PC-3 (cell line): ENCODE measurements at regions not wholly inside any gene's neighbourhood (a gene's known extent, or its start where the extent isn't known, plus 50 kb on each side); places are given as distances from the start of the nearest gene placed in this dataset.
A peak's percentile ranks its signal among the peaks of the same experiment; 100 is the strongest.

ENCODE experiments used
- ATAC-seq: fragments of 200-7000 bp; cut with Tn5 transposase; 2 replicates; pipeline ENCODE4 v1.9.1; 2020; ENCODE audit warnings: mild to moderate bottlenecking, moderate library complexity
- BruUV-seq: library from RNA; stranded (reverse); fragments of 400-500 nt; replicated peaks from 2 replicates; lab custom pipeline; 2021; lab: Mats Ljungman, UMichigan
- CTCF ChIA-PET: fragments of 300-600 bp; sonication (Branson Sonifier 250); formaldehyde crosslinking; loops from one replicate; lab custom pipeline; 2022; ENCODE audit warnings: antibody characterized with exemption; lab: Charles Lee
- POLR2A ChIA-PET: fragments of 300-600 bp; sonication (Branson Sonifier 250); formaldehyde crosslinking; loops from one replicate; lab custom pipeline; 2022; ENCODE audit warnings: antibody characterized with exemption; ENCODE audit not compliant: unreplicated experiment; lab: Charles Lee
- DNase-seq: peaks from one replicate; pipeline ENCODE4 v3.0.0-alpha.2; 2015
- H2AFZ ChIP-seq: fragments of 300-600 bp; sonication (generic); 2 replicates; pipeline ENCODE4 v1.6.0; 2016; ENCODE audit warnings: antibody characterized with exemption, low read length
- H3F3A ChIP-seq: fragments of 300-600 bp; sonication (generic); one replicate; pipeline ENCODE4 v1.6.0; 2017; ENCODE audit warnings: antibody characterized with exemption, low read length, control low read depth, mild to moderate bottlenecking; ENCODE audit not compliant: unreplicated experiment
- H3K27ac ChIP-seq: fragments of 300-600 bp; sonication (generic); 2 replicates; pipeline ENCODE4 v1.5.1; 2016; ENCODE audit warnings: mild to moderate bottlenecking, low read length
- H3K27me3 ChIP-seq: fragments of 300-600 bp; sonication (generic); 2 replicates; pipeline ENCODE4 v1.6.1; 2016; ENCODE audit warnings: low read length, mixed read lengths
- H3K36me3 ChIP-seq: fragments of 300-600 bp; sonication (generic); 2 replicates; pipeline ENCODE4 v1.6.1; 2016; ENCODE audit warnings: low read depth, mixed run types, low read length, mixed read lengths
- H3K4me1 ChIP-seq: fragments of 300-600 bp; sonication (generic); 2 replicates; pipeline ENCODE4 v1.5.1; 2016; ENCODE audit warnings: low read length; ENCODE audit not compliant: insufficient read depth
- H3K4me2 ChIP-seq: fragments of 300-600 bp; sonication (generic); 2 replicates; pipeline ENCODE4 v1.6.0; 2016; ENCODE audit warnings: low read length
- H3K4me3 ChIP-seq: fragments of 300-600 bp; sonication (generic); 2 replicates; pipeline ENCODE4 v1.5.1; 2016; ENCODE audit warnings: mild to moderate bottlenecking, low read length, mixed read lengths
- H3K79me2 ChIP-seq: fragments of 300-600 bp; sonication (generic); 2 replicates; pipeline ENCODE4 v1.6.1; 2017; ENCODE audit warnings: low read length, mixed read lengths
- H3K9ac ChIP-seq: fragments of 300-600 bp; sonication (generic); 2 replicates; pipeline ENCODE4 v1.6.0; 2016; ENCODE audit warnings: mild to moderate bottlenecking, low read length
- H3K9me2 ChIP-seq: fragments of 300-600 bp; sonication (generic); replicated peaks from 2 replicates; pipeline ENCODE4 v1.6.1; 2016; ENCODE audit warnings: mixed run types, low read length, mixed read lengths
- H3K9me3 ChIP-seq: fragments of 300-600 bp; sonication (generic); 2 replicates; pipeline ENCODE4 v1.6.1; 2016; ENCODE audit warnings: low read length, mixed read lengths
- H4K20me1 ChIP-seq: fragments of 300-600 bp; sonication (generic); 2 replicates; pipeline ENCODE4 v1.6.1; 2016; ENCODE audit warnings: low read length, mixed read lengths
- EZH2 ChIP-seq: fragments of 300-600 bp; sonication (generic); IDR thresholded peaks from one replicate; pipeline ENCODE4 v1.6.1; 2017; ENCODE audit warnings: antibody characterized with exemption, mild to moderate bottlenecking, low read length; ENCODE audit not compliant: unreplicated experiment
- EZH2phosphoT487 ChIP-seq: fragments of 300-600 bp; sonication (generic); IDR thresholded peaks from 2 replicates; pipeline ENCODE4 v1.6.1; 2018; ENCODE audit warnings: mild to moderate bottlenecking, antibody characterized with exemption, low read length, borderline replicate concordance
- intact Hi-C: fragments of 100-400 bp; cut with micrococcal nuclease; formaldehyde crosslinking; loops from 2 replicates; pipeline ENCODE4 v1.9.0; 2023
- TF ChIP-seq, protein P1 (sequence below): fragments of 300-600 bp; sonication (generic); conservative IDR thresholded peaks from 2 replicates; pipeline ENCODE4 v1.5.1; 2017; ENCODE audit warnings: antibody characterized with exemption, low read depth, mild to moderate bottlenecking, low read length

DNA sequence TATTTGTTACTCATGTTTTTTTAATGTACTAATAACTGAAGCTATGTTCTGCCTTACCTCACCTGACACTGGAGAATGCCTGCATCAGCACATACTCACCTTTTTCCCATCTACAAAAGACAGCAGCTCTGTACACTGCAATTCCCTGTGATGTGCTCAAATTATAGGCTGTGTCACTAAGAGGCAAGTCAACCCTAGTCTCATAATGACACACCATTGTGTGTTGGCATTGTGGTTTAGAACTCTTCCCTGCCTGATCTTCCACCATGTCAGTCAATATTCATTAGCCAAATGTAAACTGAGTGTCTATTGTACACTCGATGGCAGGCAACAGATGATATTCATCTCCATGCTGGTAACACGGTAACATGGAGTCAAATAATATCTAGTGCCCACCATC lies 332.1 kb upstream of the TCF4 start:
- Histone ChIP-seq H3K4me2 (no peak overlapping the region), H3K27me3 (no peaks in the 10 kb centered on the region), H3K27ac (no peak overlapping the region), H3K9me3 (no peaks in the 10 kb centered on the region), H3K4me1 (no peaks in the 10 kb centered on the region), H3K9ac (no peak overlapping the region), H3K9me2 (no peaks in the 10 kb centered on the region), H4K20me1 (no peaks in the 10 kb centered on the region), H3K79me2 (no peaks in the 10 kb centered on the region), H3K36me3 (no peaks in the 10 kb centered on the region), H3K4me3 (no peak overlapping the region), H2AFZ (no peak overlapping the region), H3F3A (no peaks in the 10 kb centered on the region)
- ChIA-PET POLR2A (no interaction called here), CTCF (no interaction called here)
- BruUV-seq = no TSS peak
- intact Hi-C loops = no loop called here
- ATAC-seq (no peak), DNase-seq (peak; percentile 10)
- TF ChIP-seq, protein P1, sequence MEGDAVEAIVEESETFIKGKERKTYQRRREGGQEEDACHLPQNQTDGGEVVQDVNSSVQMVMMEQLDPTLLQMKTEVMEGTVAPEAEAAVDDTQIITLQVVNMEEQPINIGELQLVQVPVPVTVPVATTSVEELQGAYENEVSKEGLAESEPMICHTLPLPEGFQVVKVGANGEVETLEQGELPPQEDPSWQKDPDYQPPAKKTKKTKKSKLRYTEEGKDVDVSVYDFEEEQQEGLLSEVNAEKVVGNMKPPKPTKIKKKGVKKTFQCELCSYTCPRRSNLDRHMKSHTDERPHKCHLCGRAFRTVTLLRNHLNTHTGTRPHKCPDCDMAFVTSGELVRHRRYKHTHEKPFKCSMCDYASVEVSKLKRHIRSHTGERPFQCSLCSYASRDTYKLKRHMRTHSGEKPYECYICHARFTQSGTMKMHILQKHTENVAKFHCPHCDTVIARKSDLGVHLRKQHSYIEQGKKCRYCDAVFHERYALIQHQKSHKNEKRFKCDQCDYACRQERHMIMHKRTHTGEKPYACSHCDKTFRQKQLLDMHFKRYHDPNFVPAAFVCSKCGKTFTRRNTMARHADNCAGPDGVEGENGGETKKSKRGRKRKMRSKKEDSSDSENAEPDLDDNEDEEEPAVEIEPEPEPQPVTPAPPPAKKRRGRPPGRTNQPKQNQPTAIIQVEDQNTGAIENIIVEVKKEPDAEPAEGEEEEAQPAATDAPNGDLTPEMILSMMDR = no peak
- TF ChIP-seq EZH2 (no peak), EZH2phosphoT487 (no peak)

DNA sequence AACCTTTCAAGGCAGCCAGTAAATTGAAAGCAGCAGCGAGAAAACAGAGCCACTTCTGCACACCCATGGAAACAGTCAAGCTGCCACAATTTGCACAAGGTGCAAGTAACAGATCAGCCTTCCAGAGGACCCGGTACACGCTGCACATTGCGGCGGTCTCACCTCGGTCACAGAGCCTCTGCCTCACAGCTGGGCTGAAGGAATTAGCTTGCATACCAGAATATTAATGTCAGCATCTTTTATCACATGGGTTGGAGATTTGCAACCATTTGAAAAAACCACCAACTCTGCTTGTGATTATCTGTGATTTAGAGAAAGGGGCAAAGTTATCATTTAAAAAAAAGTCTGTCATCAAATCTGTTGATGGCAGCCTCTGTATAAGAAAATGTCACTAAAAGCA lies 330.5 kb upstream of the TCF4 start:
- Histone ChIP-seq H3K9ac (no peak overlapping the region), H3K4me3 (no peak overlapping the region), H3K9me2 (no peaks in the 10 kb centered on the region), H3K9me3 (no peaks in the 10 kb centered on the region), H3K4me2 (no peak overlapping the region), H3K27ac (no peak overlapping the region), H3K27me3 (no peaks in the 10 kb centered on the region), H4K20me1 (no peaks in the 10 kb centered on the region), H3K4me1 (no peaks in the 10 kb centered on the region), H2AFZ (no peak overlapping the region), H3K79me2 (no peaks in the 10 kb centered on the region), H3K36me3 (no peaks in the 10 kb centered on the region), H3F3A (no peaks in the 10 kb centered on the region)
- ChIA-PET POLR2A (no interaction called here), CTCF (no interaction called here)
- TF ChIP-seq, protein P1 = no peak
- TF ChIP-seq EZH2 = no peak
- TF ChIP-seq EZH2phosphoT487 = no peak
- intact Hi-C loops = no loop called here
- no peak for ATAC-seq
- no TSS peak for BruUV-seq
- no peak for DNase-seq

GRCh38 chr18:55912919-55913318 lies 324.9 kb upstream of the TCF4 start:
- Histone ChIP-seq H3K4me3 (no peak overlapping the region), H3F3A (no peaks in the 10 kb centered on the region), H2AFZ (no peak overlapping the region), H3K27ac (no peak overlapping the region), H3K4me1 (no peaks in the 10 kb centered on the region; the same call in 1 of the 2 replicates), H3K9me2 (no peaks in the 10 kb centered on the region), H3K9me3 (no peaks in the 10 kb centered on the region), H3K79me2 (no peaks in the 10 kb centered on the region), H3K27me3 (no peaks in the 10 kb centered on the region), H3K9ac (no peak overlapping the region), H3K4me2 (no peak overlapping the region), H4K20me1 (no peaks in the 10 kb centered on the region), H3K36me3 (no peaks in the 10 kb centered on the region)
- POLR2A ChIA-PET = no interaction called here
- intact Hi-C loops = no loop called here
- CTCF ChIA-PET = no interaction called here
- no peak for TF ChIP-seq EZH2phosphoT487
- TF ChIP-seq, protein P1 = no peak
- no peak for TF ChIP-seq EZH2
- no peak for DNase-seq
- BruUV-seq = no TSS peak
- ATAC-seq = no peak
